ENCODE measurements at regions not wholly inside any gene's neighbourhood (a gene's known extent, or its start where the extent isn't known, plus 50 kb on each side); places are given as distances from the start of the nearest gene placed in this dataset.

- TF ChIP-seq CTCF (IDR thresholded peaks at IDR 0.05): no peak
- TF ChIP-seq EP300 (IDR thresholded peaks at IDR 0.05; ENCODE audit: low read depth): no peak
- no peak for TF ChIP-seq POLR2AphosphoS5 (IDR thresholded peaks at IDR 0.05)
- no peak for TF ChIP-seq POLR2A (IDR thresholded peaks at IDR 0.05)
Observed at GRCh38 chr3:89025185-89025584, 82.2 kb upstream of the EPHA3 start.

Measured in transverse colon (tissue), 4 donors.